Adrenal gland (tissue), 5 donors: ENCODE measurements at regions not wholly inside any gene's neighbourhood (a gene's known extent, or its start where the extent isn't known, plus 50 kb on each side); places are given as distances from the start of the nearest gene placed in this dataset.

Source experiments
- POLR2A ChIP-seq, 2 donors: fragments of 450-650 bp; IDR thresholded peaks; one replicate each; pipeline ENCODE4 v1.6.1; 2017; ENCODE audit warnings: antibody characterized with exemption in 2 of 2, mild to moderate bottlenecking in 2 of 2, moderate library complexity in 1 of 2
- TF ChIP-seq, protein P1 (sequence below), 6 experiments: fragments of 450-650 bp in 4 of 6; fragments of 200-600 bp in 2 of 6; sonication (generic) in 1 of 6; IDR thresholded peaks; 1 replicate in 5 of 6; 2 replicates in 1 of 6; pipeline versions ENCODE4 v1.5.1 to v1.8.0; 2016 to 2021; ENCODE audit warnings: antibody characterized with exemption in 6 of 6, mild to moderate bottlenecking in 2 of 6, moderate library complexity in 1 of 6
- donor health status: DM: no; HTN: no; CAD: no.

DNA sequence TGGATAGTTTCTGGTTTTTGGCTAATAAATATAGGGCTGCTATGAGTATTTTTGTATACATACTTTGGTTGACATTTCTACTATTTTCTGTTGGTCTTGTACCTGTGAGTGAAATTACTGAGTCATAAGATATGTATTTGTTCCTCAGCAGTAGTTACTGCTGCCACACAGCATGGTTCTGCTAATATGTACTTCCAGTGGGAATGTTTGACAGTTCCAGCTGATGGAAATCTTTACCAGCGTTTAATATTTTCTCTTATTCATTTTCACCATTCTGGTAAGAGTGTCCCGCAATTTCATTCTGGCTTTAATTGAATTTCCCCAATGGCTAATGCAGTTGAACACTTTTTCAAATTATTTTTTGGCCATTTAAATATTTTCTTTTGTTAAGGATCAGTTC, 57.9 kb upstream of the IL1R1 start:
- TF ChIP-seq, protein P1, sequence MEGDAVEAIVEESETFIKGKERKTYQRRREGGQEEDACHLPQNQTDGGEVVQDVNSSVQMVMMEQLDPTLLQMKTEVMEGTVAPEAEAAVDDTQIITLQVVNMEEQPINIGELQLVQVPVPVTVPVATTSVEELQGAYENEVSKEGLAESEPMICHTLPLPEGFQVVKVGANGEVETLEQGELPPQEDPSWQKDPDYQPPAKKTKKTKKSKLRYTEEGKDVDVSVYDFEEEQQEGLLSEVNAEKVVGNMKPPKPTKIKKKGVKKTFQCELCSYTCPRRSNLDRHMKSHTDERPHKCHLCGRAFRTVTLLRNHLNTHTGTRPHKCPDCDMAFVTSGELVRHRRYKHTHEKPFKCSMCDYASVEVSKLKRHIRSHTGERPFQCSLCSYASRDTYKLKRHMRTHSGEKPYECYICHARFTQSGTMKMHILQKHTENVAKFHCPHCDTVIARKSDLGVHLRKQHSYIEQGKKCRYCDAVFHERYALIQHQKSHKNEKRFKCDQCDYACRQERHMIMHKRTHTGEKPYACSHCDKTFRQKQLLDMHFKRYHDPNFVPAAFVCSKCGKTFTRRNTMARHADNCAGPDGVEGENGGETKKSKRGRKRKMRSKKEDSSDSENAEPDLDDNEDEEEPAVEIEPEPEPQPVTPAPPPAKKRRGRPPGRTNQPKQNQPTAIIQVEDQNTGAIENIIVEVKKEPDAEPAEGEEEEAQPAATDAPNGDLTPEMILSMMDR (IDR thresholded peaks at IDR 0.05) = no peak
- TF ChIP-seq POLR2A (IDR thresholded peaks at IDR 0.05) = no peak
